K562 (cell line): ENCODE measurements at regions not wholly inside any gene's neighbourhood (a gene's known extent, or its start where the extent isn't known, plus 50 kb on each side); places are given as distances from the start of the nearest gene placed in this dataset.

Experiments
- ATAC-seq: fragments of 200-7000 bp; cut with Tn5 transposase; 3 replicates; pipeline ENCODE4 v1.9.1; 2020; ENCODE audit warnings: moderate library complexity
- BruUV-seq: library from RNA; stranded (reverse); fragments of 400-500 nt; replicated peaks from 2 replicates; lab custom pipeline; 2021; lab: Mats Ljungman, UMichigan
- CTCF ChIA-PET: fragments of 300-600 bp; formaldehyde crosslinking; extraction: SDS; loops from one replicate; lab custom pipeline; 2021; ENCODE audit warnings: low intra/inter-chr PET ratio; lab: Yijun Ruan, JAX
- POLR2A ChIA-PET: fragments of 300-600, 350-650 bp; sonication (Branson Sonifier 250); formaldehyde crosslinking; extraction: SDS; loops from one replicate; lab custom pipeline; 2021; ENCODE audit warnings: antibody characterized with exemption, inconsistent platforms; lab: Yijun Ruan, JAX
- DNase-seq, 4 experiments: peaks; one replicate each; pipeline versions ENCODE4 v3.0.0 to v3.0.0-alpha.2; 2011 to 2018; ENCODE audit warnings: low spot score in 3 of 4, mixed read lengths in 3 of 4; ENCODE audit errors: extremely low read depth in 1 of 4
- FAIRE-seq: peaks from 2 replicates; lab custom pipeline; 2011; peaks lifted over from hg19 to GRCh38; lab: Jason Lieb, UNC
- H2AFZ ChIP-seq: 2 replicates; pipeline ENCODE4 v1.6.0; 2011; ENCODE audit warnings: low read depth, low read length, control low read depth, inconsistent platforms
- H3K27ac ChIP-seq: fragments of 200-600 bp; 3 replicates; pipeline ENCODE4 v1.8.0; 2011; ENCODE audit warnings: low read depth, mild to moderate bottlenecking, control low read depth, inconsistent platforms, low read length, moderate library complexity, mixed read lengths; ENCODE audit errors: extremely low read depth
- H3K27me3 ChIP-seq, 2 experiments: fragments of 300-600 bp in 1 of 2; 2 replicates in 1 of 2; 3 replicates in 1 of 2; pipeline versions ENCODE4 v1.6.0 to v1.8.0; 2011; ENCODE audit warnings: inconsistent platforms in 2 of 2, low read length in 2 of 2, mild to moderate bottlenecking in 1 of 2, mixed read lengths in 1 of 2, moderate library complexity in 1 of 2; ENCODE audit not compliant: control insufficient read depth in 2 of 2, insufficient read depth in 2 of 2
- H3K36me3 ChIP-seq: fragments of 300-600 bp; 3 replicates; pipeline ENCODE4 v1.8.0; 2011; ENCODE audit warnings: mild to moderate bottlenecking, low read length, inconsistent platforms; ENCODE audit not compliant: control insufficient read depth, insufficient read depth
- H3K4me1 ChIP-seq, 2 experiments: fragments of 200-600 bp in 1 of 2; replicated peaks in 1 of 2; 2 replicates in 1 of 2; 3 replicates in 1 of 2; pipeline versions ENCODE4 v1.5.1 to v1.8.0; 2011; ENCODE audit warnings: inconsistent platforms in 2 of 2, low read length in 2 of 2, mild to moderate bottlenecking in 1 of 2, mixed read lengths in 1 of 2, moderate library complexity in 1 of 2; ENCODE audit not compliant: control insufficient read depth in 2 of 2, insufficient read depth in 2 of 2
- H3K4me2 ChIP-seq: 2 replicates; pipeline ENCODE4 v1.6.1; 2011; ENCODE audit warnings: low read length, control low read depth, inconsistent platforms, mixed read lengths; ENCODE audit not compliant: insufficient read depth
- H3K4me3 ChIP-seq: fragments of 200-600 bp; sonication (generic), shearing (Covaris generic); 2 replicates; pipeline ENCODE4 v1.5.1; 2016; ENCODE audit warnings: control low read depth, inconsistent platforms
- H3K79me2 ChIP-seq: fragments of 200-600 bp; 3 replicates; pipeline ENCODE4 v1.8.0; 2011; ENCODE audit warnings: low read length, inconsistent platforms; ENCODE audit not compliant: control insufficient read depth, insufficient read depth
- H3K9ac ChIP-seq, 2 experiments: 2 replicates each; pipeline versions ENCODE4 v1.6.0 to v1.6.1; 2011; ENCODE audit warnings: low read depth in 2 of 2, low read length in 2 of 2, control low read depth in 1 of 2, inconsistent platforms in 1 of 2, mild to moderate bottlenecking in 1 of 2, mixed read lengths in 1 of 2; ENCODE audit not compliant: insufficient read depth in 1 of 2
- H3K9me1 ChIP-seq: one replicate; pipeline ENCODE4 v1.6.0; 2011; ENCODE audit warnings: inconsistent platforms, mild to moderate bottlenecking, low read length, moderate library complexity; ENCODE audit not compliant: control insufficient read depth, insufficient read depth
- H3K9me3 ChIP-seq: replicated peaks from 2 replicates; pipeline ENCODE4 v1.5.1; 2011; ENCODE audit warnings: low read depth, low read length, inconsistent platforms; ENCODE audit not compliant: control insufficient read depth, insufficient read depth
- H4K20me1 ChIP-seq: replicated peaks from 2 replicates; pipeline ENCODE4 v1.6.1; 2011; ENCODE audit warnings: low read length, inconsistent platforms, mixed read lengths; ENCODE audit not compliant: control insufficient read depth, insufficient read depth
- HNRNPUL1 ChIP-seq: fragments of 200-400 bp; formaldehyde crosslinking; IDR thresholded peaks from 2 replicates; pipeline ENCODE4 v1.6.1; 2017; ENCODE audit warnings: low read length
- SMAD1 ChIP-seq: fragments of 150-350 bp; IDR thresholded peaks from 2 replicates; pipeline ENCODE4 v1.6.1; 2014; ENCODE audit warnings: low read length, low read depth; ENCODE audit not compliant: partially characterized antibody
- SMAD4 ChIP-seq: fragments of 250-450 bp; sonication (Bioruptor Pico); conservative IDR thresholded peaks from 2 replicates; pipeline ENCODE4 v1.8.0; 2021; ENCODE audit warnings: inconsistent platforms, mild to moderate bottlenecking, moderate library complexity
- ZNF449 ChIP-seq: fragments of 250-450 bp; sonication (Bioruptor Pico); IDR thresholded peaks from 2 replicates; pipeline ENCODE4 v1.8.0; 2022; ENCODE audit warnings: moderate library complexity, mild to moderate bottlenecking, inconsistent platforms
- WGBS: fragments of 100-300 bp; shearing (Covaris generic); methylation state at CpG from one replicate; pipeline ENCODE4 v1.1.6; 2016; ENCODE audit warnings: low coverage, mixed read lengths; ENCODE audit not compliant: insufficient coverage; ENCODE audit errors: missing lambda C conversion rate; 5-methylcytosine and 5-hydroxymethylcytosine counted together
- in situ Hi-C: fragments of 300-500 bp; cut with MboI; formaldehyde crosslinking; loops from 4 replicates; pipeline ENCODE4 v1.15.0; 2018; ENCODE audit warnings: inconsistent platforms, mixed read lengths
- intact Hi-C: fragments of 100-400 bp; cut with micrococcal nuclease; formaldehyde crosslinking; loops from 2 replicates; pipeline ENCODE4 v1.14.2; 2022

GRCh38 chr2:19793132-19793750 lies 108.5 kb downstream of the TTC32 start:
- Histone ChIP-seq H3K9me1 (no peaks in the 10 kb centered on the region), H2AFZ (no peak overlapping the region), H3K79me2 (no peaks in the 10 kb centered on the region), H3K4me3 (no peak overlapping the region), H3K27me3 (peaks cover 9 to 25% of the 10 kb centered on the region in 2 experiments; a peak in 3 of 5 replicates), H3K27ac (no peak overlapping the region), H3K9me3 (no peaks in the 10 kb centered on the region), H3K4me2 (no peak overlapping the region), H3K4me1 (no peaks in the 10 kb centered on the region), H4K20me1 (no peaks in the 10 kb centered on the region), H3K36me3 (no peaks in the 10 kb centered on the region), H3K9ac (no peak overlapping the region)
- 15% methylated on average over 6 of the region's 6 CpGs for WGBS
- BruUV-seq: no TSS peak
- ChIA-PET CTCF (no interaction called here), POLR2A (no interaction called here)
- intact Hi-C loops (no loop called here), in situ Hi-C loops (no loop called here)
- FAIRE-seq: no peak
- TF ChIP-seq SMAD4 (CRISPR knock-in tag) (no peak), ZNF449 (CRISPR knock-in tag) (no peak), SMAD1 (no peak), HNRNPUL1 (no peak)
- DNase-seq: no peak
- ATAC-seq: no peak
